ENCODE measurements at regions not wholly inside any gene's neighbourhood (a gene's known extent, or its start where the extent isn't known, plus 50 kb on each side); places are given as distances from the start of the nearest gene placed in this dataset.

GRCh38 chr15:61721418-61721817 is 338.8 kb downstream of the VPS13C start (continued):
- TF ChIP-seq ARID4B (CRISPR knock-in tag; IDR thresholded peaks at IDR 0.05; ENCODE audit: borderline replicate concordance) = no peak
- TF ChIP-seq MYBL2 (CRISPR knock-in tag; IDR thresholded peaks at IDR 0.05) = no peak
- TF ChIP-seq CREB1 (CRISPR knock-in tag; IDR thresholded peaks at IDR 0.05) = no peak
- TF ChIP-seq GABPB1 (CRISPR knock-in tag; IDR thresholded peaks at IDR 0.05) = no peak
- TF ChIP-seq ZNF317 (CRISPR knock-in tag; IDR thresholded peaks at IDR 0.05; ENCODE audit: borderline replicate concordance, low read depth) = no peak
- TF ChIP-seq RORB (CRISPR knock-in tag; IDR thresholded peaks at IDR 0.05) = no peak

GRCh38 chr15:61720197-61720704 is 340.0 kb downstream of the VPS13C start:
- H3K4me3 Mint-ChIP-seq = no peak overlapping the region
- DNase-seq (ENCODE audit: low spot score) (no peak), ATAC-seq (no peak)
- H3K27me3 Mint-ChIP-seq (ENCODE audit: low read depth) = peaks cover 73% of the 10 kb centered on the region
- ChIA-PET CTCF (interaction anchor here (1.8 kb wide), 1 partner anchor 114 kb away, joined by 6 read pairs; no protein-coding TSS in a partner anchor), POLR2A (no interaction called here)
- TF ChIP-seq ARID4B (CRISPR knock-in tag; IDR thresholded peaks at IDR 0.05; ENCODE audit: borderline replicate concordance) = no peak
- TF ChIP-seq E2F5 (CRISPR knock-in tag; IDR thresholded peaks at IDR 0.05) = no peak
- H3K36me3 Mint-ChIP-seq = no peaks in the 10 kb centered on the region
- H3K9me3 Mint-ChIP-seq = no peaks in the 10 kb centered on the region
- H3K27ac Mint-ChIP-seq = no peak overlapping the region
- H3K4me1 Mint-ChIP-seq = peaks cover 10% of the 10 kb centered on the region

GRCh38 chr15:61715082-61715481 is 345.2 kb downstream of the VPS13C start:
- H3K27me3 Mint-ChIP-seq (ENCODE audit: low read depth) = peaks cover 46% of the 10 kb centered on the region
- ATAC-seq = no peak
- H3K36me3 Mint-ChIP-seq = no peaks in the 10 kb centered on the region
- CTCF ChIA-PET = interaction anchor here (1.1 to 1.2 kb wide), 2 partner anchors 119 to 498 kb away, joined by 3 to 6 read pairs; no protein-coding TSS in a partner anchor
- H3K4me1 Mint-ChIP-seq = peaks cover 9% of the 10 kb centered on the region
- no peak overlapping the region for H3K27ac Mint-ChIP-seq
- no peak for DNase-seq (ENCODE audit: low spot score)
- POLR2A ChIA-PET = no interaction called here
- H3K9me3 Mint-ChIP-seq = peaks cover 6% of the 10 kb centered on the region
- H3K4me3 Mint-ChIP-seq = no peak overlapping the region
- no peak for TF ChIP-seq MYBL2 (CRISPR knock-in tag; IDR thresholded peaks at IDR 0.05)
- no peak for TF ChIP-seq FOXJ3 (CRISPR knock-in tag; IDR thresholded peaks at IDR 0.05; ENCODE audit: borderline replicate concordance)
- no peak for TF ChIP-seq MXD4 (CRISPR knock-in tag; IDR thresholded peaks at IDR 0.05; ENCODE audit: borderline replicate concordance)
- TF ChIP-seq ZNF219 (CRISPR knock-in tag; IDR thresholded peaks at IDR 0.05; ENCODE audit: borderline replicate concordance) = no peak
- TF ChIP-seq HMGA2 (CRISPR knock-in tag; IDR thresholded peaks at IDR 0.05) = no peak
- no peak for TF ChIP-seq NR3C1 (CRISPR knock-in tag; conservative IDR thresholded peaks at IDR 0.05; ENCODE audit: low read depth)
- no peak for TF ChIP-seq GABPB1 (CRISPR knock-in tag; IDR thresholded peaks at IDR 0.05)
- no peak for TF ChIP-seq ZNF121 (CRISPR knock-in tag; IDR thresholded peaks at IDR 0.05)
- no peak for TF ChIP-seq MLX (CRISPR knock-in tag; IDR thresholded peaks at IDR 0.05)
- no peak for TF ChIP-seq ZNF263 (CRISPR knock-in tag; IDR thresholded peaks at IDR 0.05; ENCODE audit: low read depth)
- TF ChIP-seq ZNF512 (CRISPR knock-in tag; IDR thresholded peaks at IDR 0.05; ENCODE audit: borderline replicate concordance) = no peak
- TF ChIP-seq FOXK1 (CRISPR knock-in tag; IDR thresholded peaks at IDR 0.05) = no peak
- no peak for TF ChIP-seq HMGXB4 (CRISPR knock-in tag; IDR thresholded peaks at IDR 0.05)
- TF ChIP-seq ATF1 (CRISPR knock-in tag; IDR thresholded peaks at IDR 0.05) = no peak

Measured in WTC11 (cell line).